ENCODE measurements at regions not wholly inside any gene's neighbourhood (a gene's known extent, or its start where the extent isn't known, plus 50 kb on each side); places are given as distances from the start of the nearest gene placed in this dataset.

GRCh38 chr2:2663401-2664036 is 332.4 kb upstream of the MYT1L start:
- Histone ChIP-seq H3K36me3 (no peaks in the 10 kb centered on the region), H3K27me3 (no peaks in the 10 kb centered on the region), H3K4me1 (no peaks in the 10 kb centered on the region), H3K9me3 (no peaks in the 10 kb centered on the region), H3K27ac (peak overlapping the region; percentile 5), H3K4me3 (no peak overlapping the region)
- no peak for TF ChIP-seq CTCF (IDR thresholded peaks at IDR 0.05)
- no peak for TF ChIP-seq EP300 (IDR thresholded peaks at IDR 0.05)
- TF ChIP-seq POLR2A (IDR thresholded peaks at IDR 0.05), result no peak
- 69% methylated on average over 10 of the region's 23 CpGs for WGBS
- DNase-seq (ENCODE audit: low spot score in 2 of 2), result no peak

- TF ChIP-seq CTCF (IDR thresholded peaks at IDR 0.05) (no peak), POLR2AphosphoS5 (IDR thresholded peaks at IDR 0.05) (no peak), POLR2A (IDR thresholded peaks at IDR 0.05) (no peak), EP300 (IDR thresholded peaks at IDR 0.05) (no peak)
- Histone ChIP-seq H3K4me3 (no peak overlapping the region), H3K27me3 (no peaks in the 10 kb centered on the region), H3K4me1 (no peaks in the 10 kb centered on the region), H3K27ac (peak overlapping the region; percentile 5), H3K36me3 (no peaks in the 10 kb centered on the region), H3K9me3 (no peaks in the 10 kb centered on the region)
- no peak for DNase-seq (ENCODE audit: low spot score in 2 of 2)
- WGBS, result 48% methylated on average over 9 of the region's 9 CpGs
Measured at GRCh38 chr2:2662847-2663356, 331.8 kb upstream of the MYT1L start.

- H3K4me3 ChIP-seq, result no peak overlapping the region
- no peaks in the 10 kb centered on the region for H3K4me1 ChIP-seq
- H3K27me3 ChIP-seq, result no peaks in the 10 kb centered on the region
- no peak for DNase-seq (ENCODE audit: low spot score in 2 of 2)
- no peaks in the 10 kb centered on the region for H3K9me3 ChIP-seq
- no peak for TF ChIP-seq POLR2A (IDR thresholded peaks at IDR 0.05)
- no peak for TF ChIP-seq EP300 (IDR thresholded peaks at IDR 0.05)
- no peak for TF ChIP-seq CTCF (IDR thresholded peaks at IDR 0.05)
- no peak for TF ChIP-seq POLR2AphosphoS5 (IDR thresholded peaks at IDR 0.05)
- no peaks in the 10 kb centered on the region for H3K36me3 ChIP-seq
- WGBS, result 81% methylated on average over 15 of the region's 18 CpGs
- H3K27ac ChIP-seq, result peak overlapping the region; percentile 5
Measured at GRCh38 chr2:2662037-2662846, 331.2 kb upstream of the MYT1L start.

GRCh38 chr2:2660789-2661355 is 329.8 kb upstream of the MYT1L start:
- no peak overlapping the region for H3K27ac ChIP-seq
- WGBS, result 64% methylated on average over 7 of the region's 7 CpGs
- TF ChIP-seq CTCF (IDR thresholded peaks at IDR 0.05) (no peak), POLR2AphosphoS5 (IDR thresholded peaks at IDR 0.05) (no peak), POLR2A (IDR thresholded peaks at IDR 0.05) (no peak), EP300 (IDR thresholded peaks at IDR 0.05) (no peak)
- no peak overlapping the region for H3K4me3 ChIP-seq
- no peaks in the 10 kb centered on the region for H3K36me3 ChIP-seq
- peaks cover 5% of the 10 kb centered on the region for H3K4me1 ChIP-seq
- H3K9me3 ChIP-seq, result no peaks in the 10 kb centered on the region
- DNase-seq (ENCODE audit: low spot score in 2 of 2), result no peak
- no peaks in the 10 kb centered on the region for H3K27me3 ChIP-seq

Data from suprapubic skin (tissue), 4 donors.